NT2/D1 (cell line): ENCODE measurements at regions not wholly inside any gene's neighbourhood (a gene's known extent, or its start where the extent isn't known, plus 50 kb on each side); places are given as distances from the start of the nearest gene placed in this dataset.
A peak's percentile ranks its signal among the peaks of the same experiment; 100 is the strongest.

ENCODE experiments used
- DNase-seq: peaks from one replicate; pipeline ENCODE4 v3.0.0-alpha.2; 2011; ENCODE audit warnings: low read depth, low spot score
- H3K27me3 ChIP-seq: 2 replicates; pipeline ENCODE4 v1.6.0; 2011; ENCODE audit warnings: mild to moderate bottlenecking; ENCODE audit not compliant: insufficient read length, insufficient read depth
- H3K36me3 ChIP-seq: 2 replicates; pipeline ENCODE4 v1.6.1; 2011; ENCODE audit warnings: mild to moderate bottlenecking, low read length, mixed read lengths; ENCODE audit not compliant: insufficient read depth, insufficient read length
- H3K4me1 ChIP-seq: 2 replicates; pipeline ENCODE4 v1.5.1; 2011; ENCODE audit not compliant: insufficient read depth, insufficient read length
- H3K4me3 ChIP-seq: 2 replicates; pipeline ENCODE4 v1.5.1; 2011; ENCODE audit warnings: low read depth; ENCODE audit not compliant: insufficient read length
- H3K9ac ChIP-seq: 2 replicates; pipeline ENCODE4 v1.6.0; 2011; ENCODE audit warnings: low read depth; ENCODE audit not compliant: insufficient read length
- H3K9me3 ChIP-seq: 2 replicates; pipeline ENCODE4 v1.5.1; 2011; ENCODE audit warnings: mild to moderate bottlenecking, low read length; ENCODE audit not compliant: insufficient read depth
- SUZ12 ChIP-seq: IDR thresholded peaks from 2 replicates; pipeline ENCODE4 v1.6.1; 2011; ENCODE audit not compliant: insufficient read length, insufficient read depth; ENCODE audit errors: extremely low read depth
- YY1 ChIP-seq: IDR thresholded peaks from 2 replicates; pipeline ENCODE4 v1.6.1; 2011; ENCODE audit not compliant: insufficient read length, insufficient read depth
- ZNF274 ChIP-seq: IDR thresholded peaks from 2 replicates; pipeline ENCODE4 v1.6.1; 2011; ENCODE audit warnings: mild to moderate bottlenecking, low read depth, low read length

DNA sequence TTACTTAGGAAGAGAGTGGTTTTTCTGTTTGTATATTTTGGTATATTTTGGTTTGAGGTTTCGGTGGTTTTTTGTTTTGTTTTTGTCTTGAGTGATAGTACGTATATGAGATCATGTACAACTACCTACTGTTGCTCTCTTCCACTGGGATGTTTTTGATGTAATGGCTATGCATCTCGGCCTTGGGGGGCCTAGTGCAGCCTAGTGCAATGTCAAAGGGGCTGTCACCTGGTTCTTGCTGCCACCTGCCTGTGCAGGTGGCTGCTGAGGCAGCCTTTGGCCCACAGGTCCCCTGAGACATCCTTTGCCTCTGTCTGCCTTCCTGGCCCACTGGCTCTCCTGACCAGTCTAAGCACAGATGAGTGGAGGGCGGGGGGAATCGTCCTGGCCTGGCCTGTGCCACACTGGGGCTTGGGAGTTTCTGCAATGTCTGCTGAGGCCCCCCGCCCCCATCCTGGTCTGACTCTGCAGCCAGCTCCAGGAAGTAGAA, 546.6 kb downstream of the CD83 start:
- Histone ChIP-seq H3K27me3 (no peaks in the 10 kb centered on the region), H3K4me1 (peaks cover 7% of the 10 kb centered on the region), H3K36me3 (no peaks in the 10 kb centered on the region), H3K9me3 (no peaks in the 10 kb centered on the region), H3K4me3 (no peak overlapping the region), H3K9ac (peak overlapping the region; percentile 5)
- TF ChIP-seq ZNF274 (no peak), SUZ12 (no peak), YY1 (no peak)
- no peak for DNase-seq

DNA sequence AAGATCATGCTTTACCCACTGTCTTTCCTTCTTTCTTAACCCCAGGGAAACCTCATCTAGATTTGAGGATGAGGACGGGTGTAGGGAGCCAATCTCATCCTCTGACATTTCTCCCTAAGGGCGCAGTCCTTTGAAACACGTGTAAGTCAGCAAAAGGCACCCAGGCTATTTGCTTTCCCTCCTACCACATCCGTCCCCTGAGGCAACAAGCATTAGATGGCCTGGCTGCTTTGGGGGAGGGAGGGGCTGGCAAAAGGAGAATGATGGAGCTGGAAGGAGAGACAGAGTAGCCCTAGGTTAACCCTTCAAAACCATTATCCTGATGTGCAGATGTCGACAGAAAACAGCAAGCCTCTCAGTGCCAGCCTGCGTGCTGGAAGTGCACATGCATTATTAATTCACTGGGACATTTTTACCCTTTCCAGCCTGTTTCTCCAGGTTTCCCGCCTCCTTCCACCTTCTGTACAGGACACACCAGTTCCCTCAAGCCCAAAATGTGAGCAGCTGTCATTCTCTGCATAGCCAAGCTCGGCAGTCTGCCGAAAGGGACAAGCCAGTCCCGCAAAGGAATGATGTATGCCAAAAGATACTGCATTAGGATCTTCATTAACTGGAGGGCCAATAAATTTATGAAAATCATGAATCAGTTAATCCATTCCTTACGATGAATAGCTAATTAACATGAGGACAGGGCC, 547.2 kb downstream of the CD83 start:
- H3K36me3 ChIP-seq = no peaks in the 10 kb centered on the region
- TF ChIP-seq YY1 (no peak), SUZ12 (no peak), ZNF274 (no peak)
- H3K4me3 ChIP-seq = no peak overlapping the region
- no peaks in the 10 kb centered on the region for H3K9me3 ChIP-seq
- no peak overlapping the region for H3K9ac ChIP-seq
- no peaks in the 10 kb centered on the region for H3K27me3 ChIP-seq
- H3K4me1 ChIP-seq = peaks cover 7% of the 10 kb centered on the region
- DNase-seq = no peak

DNA sequence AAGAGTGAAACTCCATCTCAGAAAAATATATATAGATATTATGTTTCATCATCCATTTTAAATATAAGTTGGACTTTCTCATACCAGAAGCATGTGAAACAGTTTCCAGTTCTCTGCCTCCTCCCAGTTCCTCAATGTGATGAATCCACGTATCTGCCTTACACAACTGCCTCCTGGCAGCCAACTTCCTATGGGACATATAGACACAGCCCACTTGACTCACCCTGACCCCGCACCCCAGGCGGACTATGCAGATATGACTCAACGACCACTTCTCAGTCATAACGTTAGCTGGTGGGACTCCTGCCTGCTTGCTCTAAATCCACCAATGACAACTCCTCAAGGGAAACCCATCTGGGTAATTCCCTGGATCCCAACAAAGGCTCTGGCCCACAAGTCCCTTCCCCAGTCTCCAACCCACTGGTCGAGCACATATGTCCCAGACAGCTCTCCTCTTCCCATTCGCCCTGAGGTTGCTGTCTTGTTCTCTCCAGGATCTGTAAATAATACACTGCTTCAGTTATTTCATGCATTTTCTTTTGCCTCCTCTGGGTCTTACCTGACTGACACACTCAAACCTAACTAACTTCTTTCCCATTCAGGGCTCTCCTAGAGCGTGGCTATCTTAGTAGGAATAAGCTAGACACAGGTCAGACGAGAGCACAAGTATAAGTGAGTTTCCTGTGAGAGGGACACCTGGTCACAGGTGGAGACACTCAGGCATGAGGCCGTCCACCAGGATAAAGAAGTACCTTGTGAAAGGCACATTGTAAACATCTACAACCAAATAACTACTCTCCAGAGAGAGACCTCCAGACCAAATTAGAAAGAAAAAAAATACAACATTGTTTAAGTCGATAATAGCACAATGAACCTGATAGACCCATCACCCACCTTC, 548.5 kb downstream of the CD83 start:
- H3K9me3 ChIP-seq = no peaks in the 10 kb centered on the region
- H3K4me3 ChIP-seq = no peak overlapping the region
- TF ChIP-seq YY1 (no peak), ZNF274 (no peak), SUZ12 (no peak)
- peaks cover 7% of the 10 kb centered on the region for H3K4me1 ChIP-seq
- H3K27me3 ChIP-seq = no peaks in the 10 kb centered on the region
- H3K9ac ChIP-seq = no peak overlapping the region
- no peak for DNase-seq
- H3K36me3 ChIP-seq = no peaks in the 10 kb centered on the region

DNA sequence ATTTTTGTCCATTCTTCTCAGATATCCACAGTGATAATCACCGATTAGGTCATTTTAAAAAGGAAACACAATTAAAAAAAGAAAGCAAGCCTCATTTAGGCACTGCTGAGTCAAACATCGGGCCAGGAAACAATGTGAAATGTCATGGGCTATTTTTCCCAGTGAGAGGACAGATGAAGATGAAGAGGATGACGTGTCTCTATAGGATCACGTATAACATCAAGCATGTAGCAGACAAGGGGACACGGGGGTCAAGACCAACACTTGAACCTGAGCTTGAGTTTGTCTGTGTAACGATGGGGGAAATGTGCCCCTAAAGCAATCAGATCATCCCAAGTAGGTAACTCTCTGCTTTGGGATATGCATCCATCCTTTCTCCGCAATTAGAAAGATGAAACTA, 553.2 kb downstream of the CD83 start:
- H3K36me3 ChIP-seq = no peaks in the 10 kb centered on the region
- TF ChIP-seq SUZ12 (no peak), ZNF274 (no peak), YY1 (no peak)
- no peaks in the 10 kb centered on the region for H3K9me3 ChIP-seq
- no peaks in the 10 kb centered on the region for H3K27me3 ChIP-seq
- DNase-seq = no peak
- no peak overlapping the region for H3K4me3 ChIP-seq
- H3K4me1 ChIP-seq = no peaks in the 10 kb centered on the region
- no peak overlapping the region for H3K9ac ChIP-seq

DNA sequence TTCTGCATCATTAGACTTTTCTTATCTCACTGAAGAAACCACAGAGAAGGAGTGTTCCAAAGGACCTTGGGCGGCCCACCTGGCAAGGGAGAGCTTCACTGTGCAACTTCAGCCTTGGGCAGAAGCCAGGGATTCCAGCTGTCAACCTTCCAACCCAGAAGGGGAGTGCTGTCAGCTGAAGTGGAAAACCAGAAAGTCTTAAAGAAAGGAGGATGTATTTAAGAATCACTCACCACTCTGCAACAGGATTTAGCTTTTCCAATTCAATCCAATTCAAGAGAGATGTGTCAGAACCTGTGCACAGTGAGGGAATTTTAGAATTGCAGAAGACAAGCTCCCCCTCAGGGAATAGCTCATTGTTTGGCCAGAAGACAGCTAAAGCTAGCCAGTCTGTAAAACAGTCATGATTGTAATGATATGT, 553.7 kb downstream of the CD83 start:
- H3K9ac ChIP-seq = no peak overlapping the region
- no peaks in the 10 kb centered on the region for H3K9me3 ChIP-seq
- no peak for DNase-seq
- no peaks in the 10 kb centered on the region for H3K4me1 ChIP-seq
- TF ChIP-seq ZNF274 = no peak
- no peak for TF ChIP-seq YY1
- no peak for TF ChIP-seq SUZ12
- H3K27me3 ChIP-seq = no peaks in the 10 kb centered on the region
- H3K36me3 ChIP-seq = no peaks in the 10 kb centered on the region
- no peak overlapping the region for H3K4me3 ChIP-seq

DNA sequence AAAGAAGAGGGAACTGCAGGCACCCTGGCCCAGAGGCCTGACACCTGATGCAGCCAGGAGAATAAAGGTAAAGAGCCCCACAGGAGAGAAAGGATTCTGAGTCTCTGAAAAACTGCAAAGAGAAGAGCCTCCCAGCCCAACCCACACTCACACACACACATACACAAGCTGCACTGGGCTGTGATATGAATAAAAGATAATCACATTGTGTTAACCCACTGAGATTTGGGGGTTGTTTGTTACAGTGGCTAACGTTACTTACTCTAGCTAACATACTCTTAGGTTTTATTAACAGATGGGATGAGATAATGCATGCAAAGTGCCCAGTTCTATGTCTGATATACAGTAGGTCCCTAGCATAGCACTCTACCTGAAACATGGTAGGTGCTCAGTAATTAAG, 554.4 kb downstream of the CD83 start:
- H3K36me3 ChIP-seq = no peaks in the 10 kb centered on the region
- H3K4me3 ChIP-seq = no peak overlapping the region
- H3K9me3 ChIP-seq = no peaks in the 10 kb centered on the region
- H3K27me3 ChIP-seq = no peaks in the 10 kb centered on the region
- no peak overlapping the region for H3K9ac ChIP-seq
- H3K4me1 ChIP-seq = peaks cover under 1% of the 10 kb centered on the region
- TF ChIP-seq YY1 = no peak
- TF ChIP-seq ZNF274 = no peak
- no peak for TF ChIP-seq SUZ12
- no peak for DNase-seq

DNA sequence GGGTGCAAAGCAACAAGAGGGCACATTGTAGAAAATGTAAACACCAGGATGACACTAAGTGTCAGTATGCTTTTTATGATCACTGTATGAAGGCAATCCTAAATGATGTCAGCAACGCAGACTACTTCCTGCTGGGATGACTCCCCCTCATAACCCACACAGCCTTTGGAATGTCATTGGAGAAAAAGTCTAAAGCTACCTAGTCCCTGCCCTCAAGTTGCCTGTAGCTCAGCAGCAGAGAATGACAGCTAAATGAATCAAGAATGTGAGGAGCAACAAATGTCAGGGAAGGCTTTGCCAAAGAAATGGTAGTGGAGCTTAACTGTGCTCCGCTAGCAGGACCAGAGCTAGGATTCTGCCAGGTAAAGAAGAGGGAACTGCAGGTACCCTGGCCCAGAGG, 555.6 kb downstream of the CD83 start:
- H3K36me3 ChIP-seq = no peaks in the 10 kb centered on the region
- no peak overlapping the region for H3K9ac ChIP-seq
- no peak overlapping the region for H3K4me3 ChIP-seq
- H3K27me3 ChIP-seq = no peaks in the 10 kb centered on the region
- DNase-seq = no peak
- H3K9me3 ChIP-seq = no peaks in the 10 kb centered on the region
- peaks cover 2% of the 10 kb centered on the region for H3K4me1 ChIP-seq
- TF ChIP-seq YY1 (no peak), SUZ12 (no peak), ZNF274 (no peak)
